Body of pancreas (tissue), 4 donors: ENCODE measurements at regions not wholly inside any gene's neighbourhood (a gene's known extent, or its start where the extent isn't known, plus 50 kb on each side); places are given as distances from the start of the nearest gene placed in this dataset.

Source experiments
- ATAC-seq: fragments of 150-250 bp; one replicate; pipeline ENCODE4 v1.9.1; 2016
- DNase-seq, 4 donors: peaks; one replicate each; pipeline ENCODE4 v3.0.0-alpha.2; 2019
- H3K27ac ChIP-seq, 4 donors: fragments of 200-600 bp; sonication (generic); 1 replicate in 3 of 4; 2 replicates in 1 of 4; pipeline versions ENCODE4 v1.5.1 to v1.6.1; 2016 to 2019; ENCODE audit warnings: mild to moderate bottlenecking in 1 of 4, mixed read lengths in 1 of 4, moderate library complexity in 1 of 4
- H3K27me3 ChIP-seq, 2 donors: fragments of 200-600 bp; sonication (generic); one replicate each; pipeline ENCODE4 v1.6.0; 2016; ENCODE audit warnings: mild to moderate bottlenecking in 1 of 2
- H3K36me3 ChIP-seq, 2 donors: fragments of 200-600 bp; sonication (generic); replicated peaks in 1 of 2; 2 replicates each; pipeline ENCODE4 v1.5.1; 2016; ENCODE audit warnings: low read depth in 2 of 2; ENCODE audit not compliant: insufficient read depth in 1 of 2
- H3K4me1 ChIP-seq: fragments of 200-600 bp; sonication (generic); one replicate; pipeline ENCODE4 v1.6.0; 2016
- H3K4me3 ChIP-seq, 2 donors: fragments of 200-600 bp; sonication (generic); 1 replicate in 1 of 2; 2 replicates in 1 of 2; pipeline ENCODE4 v1.5.1; 2016 to 2019
- H3K9me3 ChIP-seq, 3 donors: fragments of 200-600 bp; sonication (generic); 1 replicate in 2 of 3; 2 replicates in 1 of 3; pipeline ENCODE4 v1.5.1; 2016
- POLR2A ChIP-seq, 3 donors: fragments of 450-650 bp; IDR thresholded peaks; one replicate each; pipeline ENCODE4 v1.6.1; 2016; ENCODE audit warnings: antibody characterized with exemption in 3 of 3, mild to moderate bottlenecking in 2 of 3
- WGBS, 2 donors: methylation state at CpG; one replicate each; pipeline ENCODE4 v1.1.5; 2017; 5-methylcytosine and 5-hydroxymethylcytosine counted together
- intact Hi-C: fragments of 100-400 bp; cut with DNase I; formaldehyde crosslinking; loops from one replicate; pipeline ENCODE4 v1.15.1; 2023
- TF ChIP-seq, protein P1 (sequence below), 7 experiments: fragments of 450-650 bp in 4 of 7; fragments of 200-600 bp in 3 of 7; sonication (generic) in 3 of 7; IDR thresholded peaks; one replicate each; pipeline ENCODE4 v1.5.1; 2016 to 2019; ENCODE audit warnings: antibody characterized with exemption in 7 of 7

DNA sequence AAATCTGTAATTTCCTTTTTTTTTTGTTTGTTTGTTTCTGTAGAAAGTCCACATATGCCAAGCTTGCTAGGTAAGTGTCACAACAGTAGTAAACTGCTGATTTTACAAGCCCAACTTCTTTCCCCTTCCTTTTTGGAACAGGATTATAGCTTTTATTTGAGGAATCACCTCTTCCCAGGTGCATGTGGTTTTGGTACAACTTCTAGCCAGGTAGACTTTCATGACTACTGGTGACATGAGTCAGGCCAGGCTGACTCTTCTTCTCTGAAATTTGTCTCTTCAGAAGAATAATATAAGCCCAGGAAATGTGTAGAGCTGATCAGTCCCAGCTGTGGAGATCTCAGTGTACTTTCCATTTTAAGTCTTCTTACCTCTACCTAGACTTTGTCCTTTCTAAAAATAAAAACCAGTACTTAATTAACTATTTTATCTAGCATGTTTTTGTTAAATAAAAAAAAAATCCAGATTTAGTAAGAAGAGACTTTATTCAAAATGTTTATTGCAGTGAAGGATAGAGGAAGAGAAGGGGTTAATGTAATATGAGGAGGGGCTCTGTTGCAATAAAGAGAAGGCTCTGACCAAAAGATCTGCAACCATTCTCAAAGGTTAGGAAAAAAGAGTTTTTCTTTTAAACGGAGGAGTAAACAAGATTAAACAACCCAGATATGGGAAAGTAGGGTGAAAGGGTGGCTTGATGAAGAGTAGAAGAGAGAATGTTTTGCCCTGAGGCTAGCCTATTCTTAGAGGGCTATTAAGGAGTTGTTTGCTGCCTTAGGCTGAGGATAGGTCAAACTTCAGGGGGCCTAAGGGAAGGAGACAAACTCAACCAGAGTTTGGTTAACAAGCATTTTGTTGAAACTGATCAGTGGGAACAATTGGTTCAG is 664.2 kb downstream of the SORCS1 start:
- intact Hi-C loops, result no loop called here
- 21 to 26% methylated on average over 1 of the region's 1 CpG for WGBS, 2 donors
- no peak for TF ChIP-seq POLR2A (IDR thresholded peaks at IDR 0.05)
- TF ChIP-seq, protein P1, sequence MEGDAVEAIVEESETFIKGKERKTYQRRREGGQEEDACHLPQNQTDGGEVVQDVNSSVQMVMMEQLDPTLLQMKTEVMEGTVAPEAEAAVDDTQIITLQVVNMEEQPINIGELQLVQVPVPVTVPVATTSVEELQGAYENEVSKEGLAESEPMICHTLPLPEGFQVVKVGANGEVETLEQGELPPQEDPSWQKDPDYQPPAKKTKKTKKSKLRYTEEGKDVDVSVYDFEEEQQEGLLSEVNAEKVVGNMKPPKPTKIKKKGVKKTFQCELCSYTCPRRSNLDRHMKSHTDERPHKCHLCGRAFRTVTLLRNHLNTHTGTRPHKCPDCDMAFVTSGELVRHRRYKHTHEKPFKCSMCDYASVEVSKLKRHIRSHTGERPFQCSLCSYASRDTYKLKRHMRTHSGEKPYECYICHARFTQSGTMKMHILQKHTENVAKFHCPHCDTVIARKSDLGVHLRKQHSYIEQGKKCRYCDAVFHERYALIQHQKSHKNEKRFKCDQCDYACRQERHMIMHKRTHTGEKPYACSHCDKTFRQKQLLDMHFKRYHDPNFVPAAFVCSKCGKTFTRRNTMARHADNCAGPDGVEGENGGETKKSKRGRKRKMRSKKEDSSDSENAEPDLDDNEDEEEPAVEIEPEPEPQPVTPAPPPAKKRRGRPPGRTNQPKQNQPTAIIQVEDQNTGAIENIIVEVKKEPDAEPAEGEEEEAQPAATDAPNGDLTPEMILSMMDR (IDR thresholded peaks at IDR 0.05), result no peak

DNA sequence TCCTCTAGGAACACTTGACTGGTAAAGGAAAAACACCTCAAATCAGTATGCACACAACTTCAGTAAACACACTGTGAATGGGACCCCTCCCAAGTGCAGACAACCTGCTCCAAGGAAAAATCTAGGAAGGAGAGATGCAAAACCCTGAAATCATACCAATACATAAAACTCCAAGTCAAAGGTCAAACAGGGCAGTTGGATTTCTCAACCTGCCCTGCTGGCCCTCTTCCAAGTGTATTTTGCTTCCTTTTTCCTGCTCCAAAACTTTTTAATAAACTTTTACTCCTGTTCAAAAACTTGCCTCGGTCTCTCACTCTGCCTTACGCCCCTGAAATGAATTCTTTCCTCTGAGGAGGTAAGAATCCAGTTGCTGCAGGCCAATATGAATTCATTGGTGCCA is 665.1 kb downstream of the SORCS1 start:
- H3K9me3 ChIP-seq, result no peaks in the 10 kb centered on the region
- no peaks in the 10 kb centered on the region for H3K4me1 ChIP-seq
- intact Hi-C loops, result no loop called here
- WGBS, 2 donors, result 81 to 84% methylated on average over 2 of the region's 2 CpGs
- H3K27me3 ChIP-seq, result no peaks in the 10 kb centered on the region
- DNase-seq, result no peak
- TF ChIP-seq, protein P1 (IDR thresholded peaks at IDR 0.05), result no peak
- no peak for TF ChIP-seq POLR2A (IDR thresholded peaks at IDR 0.05)
- no peak for ATAC-seq
- no peak overlapping the region for H3K4me3 ChIP-seq
- no peaks in the 10 kb centered on the region for H3K36me3 ChIP-seq
- H3K27ac ChIP-seq, result no peak overlapping the region

More for the DNA sequence above, 664.2 kb downstream of the SORCS1 start:
- no peak for ATAC-seq
- Histone ChIP-seq H3K9me3 (no peaks in the 10 kb centered on the region), H3K4me1 (no peaks in the 10 kb centered on the region), H3K27me3 (no peaks in the 10 kb centered on the region), H3K4me3 (no peak overlapping the region), H3K36me3 (no peaks in the 10 kb centered on the region), H3K27ac (no peak overlapping the region)
- DNase-seq, result no peak

DNA sequence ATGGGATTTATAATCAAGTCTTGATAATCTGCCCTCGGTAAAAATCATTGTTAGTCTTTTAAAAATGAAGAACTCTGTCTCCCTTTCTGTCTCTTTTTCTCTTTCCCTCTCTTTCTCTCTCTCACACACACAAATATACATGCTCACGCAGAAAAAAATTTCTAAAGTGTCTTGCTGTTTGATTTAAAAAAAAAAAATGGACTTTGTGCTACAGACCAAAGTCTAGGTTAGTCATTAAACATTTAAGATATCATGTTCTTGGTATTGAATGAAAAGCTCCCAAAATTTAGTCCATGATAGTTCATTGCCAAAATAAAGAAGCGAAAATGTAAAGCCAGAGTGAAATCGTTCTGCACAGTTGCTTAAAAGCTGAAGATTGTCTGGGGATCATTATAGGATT is 665.8 kb downstream of the SORCS1 start:
- intact Hi-C loops, result no loop called here
- WGBS, 2 donors, result 21 to 23% methylated on average over 4 of the region's 4 CpGs
- Histone ChIP-seq H3K4me3 (no peak overlapping the region), H3K27ac (no peak overlapping the region), H3K4me1 (no peaks in the 10 kb centered on the region), H3K9me3 (no peaks in the 10 kb centered on the region), H3K36me3 (no peaks in the 10 kb centered on the region), H3K27me3 (no peaks in the 10 kb centered on the region)
- ATAC-seq, result no peak
- TF ChIP-seq, protein P1 (IDR thresholded peaks at IDR 0.05), result no peak
- TF ChIP-seq POLR2A (IDR thresholded peaks at IDR 0.05), result no peak
- DNase-seq, result no peak

DNA sequence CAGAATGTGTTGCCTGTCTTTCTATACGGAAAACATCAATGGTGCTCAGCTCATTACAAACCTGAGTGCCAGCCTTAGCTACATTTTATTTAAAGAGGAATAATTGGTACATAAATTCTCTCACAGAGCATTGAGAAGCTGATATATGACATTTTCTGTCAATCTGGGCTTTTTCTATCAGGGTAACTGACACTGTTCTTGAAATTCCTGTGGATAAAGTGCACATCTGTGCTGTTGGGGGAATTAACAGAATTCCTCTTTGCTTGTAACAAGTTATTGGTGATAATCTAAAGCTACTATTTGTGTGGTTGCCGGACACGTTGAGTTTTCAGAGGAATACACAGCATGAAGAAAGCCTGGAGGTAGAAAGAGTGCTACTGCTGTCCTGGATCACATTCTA is 668.6 kb downstream of the SORCS1 start:
- H3K36me3 ChIP-seq, result no peaks in the 10 kb centered on the region
- H3K27me3 ChIP-seq, result no peaks in the 10 kb centered on the region
- DNase-seq, result no peak
- ATAC-seq, result no peak
- WGBS, 2 donors, result 66 to 85% methylated on average over 3 of the region's 3 CpGs
- H3K4me3 ChIP-seq, result no peak overlapping the region
- intact Hi-C loops, result no loop called here
- H3K4me1 ChIP-seq, result no peaks in the 10 kb centered on the region
- no peak overlapping the region for H3K27ac ChIP-seq
- H3K9me3 ChIP-seq, result no peaks in the 10 kb centered on the region
- TF ChIP-seq, protein P1 (IDR thresholded peaks at IDR 0.05), result no peak
- no peak for TF ChIP-seq POLR2A (IDR thresholded peaks at IDR 0.05)

DNA sequence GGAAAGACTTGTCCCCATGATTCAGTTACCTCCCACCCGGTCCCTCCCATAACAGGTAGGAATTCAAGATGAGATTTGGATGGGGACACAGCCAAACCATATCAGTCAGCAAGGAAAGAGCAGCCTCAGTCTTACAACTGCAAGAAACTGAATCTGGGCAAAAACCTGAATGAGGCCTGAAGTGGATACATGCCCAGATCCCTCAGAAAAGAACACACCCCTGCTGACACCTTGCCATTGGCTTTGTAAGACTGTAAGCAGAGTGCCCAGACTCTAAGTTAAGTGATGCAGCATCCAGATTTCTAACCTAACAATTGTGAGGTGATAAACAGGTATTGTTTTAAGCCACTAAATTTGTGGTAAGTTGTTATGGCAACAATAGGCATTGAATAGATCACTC is 670.8 kb downstream of the SORCS1 start:
- 75 to 83% methylated on average over 1 of the region's 1 CpG for WGBS, 2 donors
- no peak for TF ChIP-seq POLR2A (IDR thresholded peaks at IDR 0.05)
- TF ChIP-seq, protein P1 (IDR thresholded peaks at IDR 0.05), result no peak
- H3K9me3 ChIP-seq, result no peaks in the 10 kb centered on the region
- ATAC-seq (no peak), DNase-seq (no peak)
- no peaks in the 10 kb centered on the region for H3K4me1 ChIP-seq
- H3K4me3 ChIP-seq, result no peak overlapping the region
- H3K27ac ChIP-seq, result no peak overlapping the region
- intact Hi-C loops, result no loop called here
- H3K27me3 ChIP-seq, result no peaks in the 10 kb centered on the region
- H3K36me3 ChIP-seq, result no peaks in the 10 kb centered on the region
